MCF 10A (cell line): ENCODE measurements at regions not wholly inside any gene's neighbourhood (a gene's known extent, or its start where the extent isn't known, plus 50 kb on each side); places are given as distances from the start of the nearest gene placed in this dataset.

Experiments used
- BruUV-seq: library from RNA; stranded (reverse); fragments of 400-500 nt; replicated peaks from 2 replicates; lab custom pipeline; 2021; lab: Mats Ljungman, UMichigan
- CTCF ChIA-PET: fragments of 300-600 bp; sonication (Branson Sonifier 250); formaldehyde crosslinking; extraction: SDS; loops from one replicate; lab custom pipeline; 2021; ENCODE audit warnings: antibody characterized with exemption, inconsistent platforms; lab: Yijun Ruan, JAX
- POLR2A ChIA-PET: fragments of 300-600, 350-650 bp; sonication (Branson Sonifier 250); formaldehyde crosslinking; extraction: SDS; loops from one replicate; lab custom pipeline; 2020; ENCODE audit warnings: antibody characterized with exemption, inconsistent platforms; lab: Yijun Ruan, JAX
- DNase-seq: peaks from one replicate; pipeline ENCODE4 v3.0.0-alpha.2; 2018; ENCODE audit not compliant: unreplicated experiment
- H3K27ac Mint-ChIP-seq: one replicate; pipeline ENCODE4 v1.8.0; 2022; ENCODE audit warnings: mild to moderate bottlenecking, low read depth, mixed read lengths; ENCODE audit not compliant: unreplicated experiment
- H3K27me3 Mint-ChIP-seq: one replicate; pipeline ENCODE4 v1.8.0; 2022; ENCODE audit warnings: mixed read lengths; ENCODE audit not compliant: insufficient read depth, unreplicated experiment
- H3K36me3 Mint-ChIP-seq: one replicate; pipeline ENCODE4 v1.8.0; 2022; ENCODE audit warnings: mild to moderate bottlenecking, moderate library complexity, mixed read lengths; ENCODE audit not compliant: insufficient read depth, unreplicated experiment
- H3K4me1 Mint-ChIP-seq: one replicate; pipeline ENCODE4 v1.8.0; 2022; ENCODE audit warnings: mixed read lengths; ENCODE audit not compliant: insufficient read depth, unreplicated experiment
- H3K4me3 Mint-ChIP-seq: one replicate; pipeline ENCODE4 v1.8.0; 2022; ENCODE audit warnings: mild to moderate bottlenecking, moderate library complexity, mixed read lengths; ENCODE audit not compliant: unreplicated experiment
- H3K9me3 Mint-ChIP-seq: one replicate; pipeline ENCODE4 v1.8.0; 2022; ENCODE audit warnings: mixed read lengths; ENCODE audit not compliant: unreplicated experiment
- CTCF ChIP-seq: fragments of 200-600 bp; IDR thresholded peaks from one replicate; pipeline ENCODE4 v1.8.0; 2022; ENCODE audit warnings: antibody characterized with exemption, mild to moderate bottlenecking; ENCODE audit not compliant: unreplicated experiment
- intact Hi-C: fragments of 100-400 bp; cut with micrococcal nuclease; formaldehyde crosslinking; loops from 2 replicates; pipeline ENCODE4 v1.14.1; 2022

- CTCF ChIA-PET, result interaction anchor here (0.6 to 0.8 kb wide), 3 partner anchors 9 to 1212 kb away, joined by 3 read pairs; no protein-coding TSS in a partner anchor
Observed at GRCh38 chr3:110743984-110744383, 327.6 kb upstream of the NECTIN3 start.

DNA sequence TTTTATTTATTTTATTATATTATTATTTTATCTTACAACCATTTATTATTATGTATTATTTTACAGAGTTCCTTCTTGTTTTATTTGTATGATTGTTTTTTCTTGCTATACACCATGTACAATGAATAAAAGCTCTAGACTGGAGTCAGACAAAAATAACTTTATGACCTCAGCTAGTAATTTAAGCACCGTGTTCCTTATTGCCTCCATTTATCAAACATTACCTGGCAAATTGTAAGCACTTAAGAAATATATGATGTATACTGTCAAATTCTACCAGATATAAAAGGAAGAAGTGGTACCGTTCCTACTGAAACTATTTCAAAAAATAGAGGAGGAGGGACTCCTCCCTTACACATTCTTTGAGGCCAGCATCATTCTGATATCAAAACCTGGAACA lies 326.9 kb upstream of the NECTIN3 start:
- Mint-ChIP-seq H3K4me3 (no peak overlapping the region), H3K4me1 (no peaks in the 10 kb centered on the region), H3K27ac (no peak overlapping the region), H3K9me3 (peaks cover 4% of the 10 kb centered on the region), H3K27me3 (no peaks in the 10 kb centered on the region), H3K36me3 (no peaks in the 10 kb centered on the region)
- CTCF ChIA-PET, result no interaction called here
- TF ChIP-seq CTCF, result no peak
- POLR2A ChIA-PET, result no interaction called here
- no TSS peak for BruUV-seq
- no peak for DNase-seq
- intact Hi-C loops, result no loop called here

More at GRCh38 chr3:110743984-110744383, 327.6 kb upstream of the NECTIN3 start:
- POLR2A ChIA-PET, result no interaction called here
- Mint-ChIP-seq H3K9me3 (peaks cover 4% of the 10 kb centered on the region), H3K4me1 (no peaks in the 10 kb centered on the region), H3K27ac (no peak overlapping the region), H3K27me3 (no peaks in the 10 kb centered on the region), H3K4me3 (no peak overlapping the region), H3K36me3 (no peaks in the 10 kb centered on the region)
- no peak for TF ChIP-seq CTCF
- no peak for DNase-seq
- intact Hi-C loops, result no loop called here
- BruUV-seq, result no TSS peak

- H3K27ac Mint-ChIP-seq, result no peak overlapping the region
- H3K27me3 Mint-ChIP-seq, result no peaks in the 10 kb centered on the region
- H3K4me3 Mint-ChIP-seq, result no peak overlapping the region
- no TSS peak for BruUV-seq
- CTCF ChIA-PET, result no interaction called here
- H3K4me1 Mint-ChIP-seq, result no peaks in the 10 kb centered on the region
- H3K9me3 Mint-ChIP-seq, result peaks cover 4% of the 10 kb centered on the region
- POLR2A ChIA-PET, result interaction anchor here (0.7 kb wide), 1 partner anchor 497 kb away, joined by 3 read pairs; no protein-coding TSS in a partner anchor
- H3K36me3 Mint-ChIP-seq, result no peaks in the 10 kb centered on the region
- no peak for DNase-seq
- intact Hi-C loops, result no loop called here
- TF ChIP-seq CTCF, result no peak
Observed at GRCh38 chr3:110749006-110749405, 322.6 kb upstream of the NECTIN3 start.

DNA sequence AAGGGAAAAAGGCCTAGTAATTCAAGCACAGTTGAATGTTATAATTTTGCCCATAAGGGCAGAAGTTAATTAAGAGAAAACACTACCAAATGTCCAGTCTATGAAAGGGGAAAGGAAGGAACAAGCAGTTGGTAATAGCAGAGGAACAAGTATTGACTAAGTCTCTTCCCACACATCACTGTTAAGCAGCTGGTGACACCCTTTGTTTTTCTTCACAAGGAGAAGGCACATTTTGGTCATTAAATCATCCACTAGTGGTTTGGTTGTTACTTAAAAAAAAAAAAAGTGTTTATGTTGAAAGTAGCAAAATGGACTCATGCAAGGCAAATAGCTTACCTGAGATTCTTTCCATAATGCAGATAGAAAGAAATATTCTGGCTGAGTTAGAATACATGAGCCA lies 321.4 kb upstream of the NECTIN3 start:
- ChIA-PET CTCF (no interaction called here), POLR2A (no interaction called here)
- intact Hi-C loops, result no loop called here
- no peak for TF ChIP-seq CTCF
- Mint-ChIP-seq H3K9me3 (peaks cover 2% of the 10 kb centered on the region), H3K36me3 (no peaks in the 10 kb centered on the region), H3K27ac (no peak overlapping the region), H3K4me3 (no peak overlapping the region), H3K4me1 (no peaks in the 10 kb centered on the region), H3K27me3 (no peaks in the 10 kb centered on the region)
- DNase-seq, result no peak
- BruUV-seq, result no TSS peak
